Suprapubic skin (tissue), 4 donors: ENCODE measurements at regions not wholly inside any gene's neighbourhood (a gene's known extent, or its start where the extent isn't known, plus 50 kb on each side); places are given as distances from the start of the nearest gene placed in this dataset.

Experiments
- DNase-seq, 2 donors: peaks; one replicate each; pipeline ENCODE4 v3.0.0-alpha.2; 2019; ENCODE audit warnings: low spot score in 2 of 2
- H3K27ac ChIP-seq: fragments of 200-600 bp; sonication (generic); one replicate; pipeline ENCODE4 v1.5.1; 2019
- H3K27me3 ChIP-seq: fragments of 200-600 bp; sonication (generic); one replicate; pipeline ENCODE4 v1.5.1; 2019
- H3K36me3 ChIP-seq: fragments of 200-600 bp; sonication (generic); one replicate; pipeline ENCODE4 v1.5.1; 2019
- H3K4me1 ChIP-seq: fragments of 200-600 bp; sonication (generic); one replicate; pipeline ENCODE4 v1.5.1; 2019
- H3K4me3 ChIP-seq: fragments of 200-600 bp; sonication (generic); one replicate; pipeline ENCODE4 v1.5.1; 2019; ENCODE audit warnings: mild to moderate bottlenecking
- H3K9me3 ChIP-seq: fragments of 200-600 bp; sonication (generic); one replicate; pipeline ENCODE4 v1.5.1; 2019
- EP300 ChIP-seq: sonication (generic); formaldehyde crosslinking; IDR thresholded peaks from one replicate; pipeline ENCODE4 v1.6.1; 2017; ENCODE audit warnings: antibody characterized with exemption
- POLR2A ChIP-seq, 2 donors: fragments of 450-650 bp; IDR thresholded peaks; one replicate each; pipeline ENCODE4 v1.6.1; 2017; ENCODE audit warnings: antibody characterized with exemption in 2 of 2, mild to moderate bottlenecking in 2 of 2, moderate library complexity in 2 of 2
- POLR2AphosphoS5 ChIP-seq, 3 donors: sonication (generic); formaldehyde crosslinking; IDR thresholded peaks; one replicate each; pipeline ENCODE4 v1.6.1; 2017; ENCODE audit warnings: antibody characterized with exemption in 3 of 3
- WGBS: methylation state at CpG from one replicate; pipeline ENCODE4 v1.1.5; 2018; 5-methylcytosine and 5-hydroxymethylcytosine counted together
- TF ChIP-seq, protein P1 (sequence below), 2 donors: fragments of 200-600 bp in 1 of 2; fragments of 450-650 bp in 1 of 2; sonication (generic) in 1 of 2; IDR thresholded peaks; one replicate each; pipeline ENCODE4 v1.5.1; 2016 to 2019; ENCODE audit warnings: antibody characterized with exemption in 2 of 2, mild to moderate bottlenecking in 1 of 2, moderate library complexity in 1 of 2

DNA sequence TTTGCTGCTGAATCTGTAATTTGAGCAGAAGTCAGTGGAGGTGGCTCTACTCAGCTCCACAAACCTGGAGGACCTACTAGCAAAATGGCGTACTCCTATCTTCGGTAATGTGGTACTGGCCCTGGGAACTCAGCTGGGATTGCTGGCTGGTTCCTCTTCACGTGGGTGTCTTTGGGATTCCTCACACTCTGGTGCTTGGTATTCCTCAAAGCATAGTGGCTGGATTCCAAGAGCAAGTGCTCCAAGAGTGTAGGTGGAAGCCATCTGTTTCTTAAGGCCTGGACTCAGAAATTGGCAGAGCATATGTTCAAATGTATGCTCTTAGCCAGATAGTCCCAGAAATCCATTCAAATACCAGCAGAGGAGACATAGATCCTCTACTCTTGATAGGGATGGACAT, 281.9 kb upstream of the CDH7 start:
- Histone ChIP-seq H3K4me1 (no peaks in the 10 kb centered on the region), H3K4me3 (no peak overlapping the region), H3K9me3 (no peaks in the 10 kb centered on the region), H3K27ac (no peak overlapping the region), H3K36me3 (no peaks in the 10 kb centered on the region), H3K27me3 (no peaks in the 10 kb centered on the region)
- no peak for DNase-seq
- WGBS, result 44% methylated on average over 3 of the region's 3 CpGs
- no peak for TF ChIP-seq POLR2AphosphoS5 (IDR thresholded peaks at IDR 0.05)
- TF ChIP-seq, protein P1, sequence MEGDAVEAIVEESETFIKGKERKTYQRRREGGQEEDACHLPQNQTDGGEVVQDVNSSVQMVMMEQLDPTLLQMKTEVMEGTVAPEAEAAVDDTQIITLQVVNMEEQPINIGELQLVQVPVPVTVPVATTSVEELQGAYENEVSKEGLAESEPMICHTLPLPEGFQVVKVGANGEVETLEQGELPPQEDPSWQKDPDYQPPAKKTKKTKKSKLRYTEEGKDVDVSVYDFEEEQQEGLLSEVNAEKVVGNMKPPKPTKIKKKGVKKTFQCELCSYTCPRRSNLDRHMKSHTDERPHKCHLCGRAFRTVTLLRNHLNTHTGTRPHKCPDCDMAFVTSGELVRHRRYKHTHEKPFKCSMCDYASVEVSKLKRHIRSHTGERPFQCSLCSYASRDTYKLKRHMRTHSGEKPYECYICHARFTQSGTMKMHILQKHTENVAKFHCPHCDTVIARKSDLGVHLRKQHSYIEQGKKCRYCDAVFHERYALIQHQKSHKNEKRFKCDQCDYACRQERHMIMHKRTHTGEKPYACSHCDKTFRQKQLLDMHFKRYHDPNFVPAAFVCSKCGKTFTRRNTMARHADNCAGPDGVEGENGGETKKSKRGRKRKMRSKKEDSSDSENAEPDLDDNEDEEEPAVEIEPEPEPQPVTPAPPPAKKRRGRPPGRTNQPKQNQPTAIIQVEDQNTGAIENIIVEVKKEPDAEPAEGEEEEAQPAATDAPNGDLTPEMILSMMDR (IDR thresholded peaks at IDR 0.05), result no peak
- TF ChIP-seq POLR2A (IDR thresholded peaks at IDR 0.05), result no peak
- TF ChIP-seq EP300, result no peak

DNA sequence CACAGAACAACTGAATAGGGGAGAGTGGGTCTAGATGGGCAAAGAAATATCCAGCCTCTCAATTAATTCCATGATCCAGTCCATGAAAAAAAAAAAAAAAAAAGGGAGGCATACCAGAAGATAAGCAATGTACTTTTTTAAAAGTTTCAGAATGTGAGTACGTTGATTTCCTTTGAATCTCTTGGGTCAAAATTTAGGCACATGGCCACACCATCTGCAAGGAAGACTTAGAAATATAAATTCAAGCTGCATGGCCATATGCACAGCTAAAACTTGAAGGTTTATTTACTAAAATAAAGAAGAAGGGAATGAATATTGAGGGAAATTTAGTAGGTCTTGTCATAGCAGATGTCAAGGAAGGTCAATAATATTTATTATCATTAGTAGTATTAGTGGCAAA, 286.5 kb upstream of the CDH7 start:
- Histone ChIP-seq H3K4me1 (no peaks in the 10 kb centered on the region), H3K36me3 (no peaks in the 10 kb centered on the region), H3K9me3 (no peaks in the 10 kb centered on the region), H3K27ac (no peak overlapping the region), H3K4me3 (no peak overlapping the region), H3K27me3 (no peaks in the 10 kb centered on the region)
- DNase-seq, result no peak
- WGBS, result 53% methylated on average over 1 of the region's 1 CpG
- no peak for TF ChIP-seq POLR2A (IDR thresholded peaks at IDR 0.05)
- no peak for TF ChIP-seq EP300
- no peak for TF ChIP-seq POLR2AphosphoS5 (IDR thresholded peaks at IDR 0.05)
- TF ChIP-seq, protein P1 (IDR thresholded peaks at IDR 0.05), result no peak

DNA sequence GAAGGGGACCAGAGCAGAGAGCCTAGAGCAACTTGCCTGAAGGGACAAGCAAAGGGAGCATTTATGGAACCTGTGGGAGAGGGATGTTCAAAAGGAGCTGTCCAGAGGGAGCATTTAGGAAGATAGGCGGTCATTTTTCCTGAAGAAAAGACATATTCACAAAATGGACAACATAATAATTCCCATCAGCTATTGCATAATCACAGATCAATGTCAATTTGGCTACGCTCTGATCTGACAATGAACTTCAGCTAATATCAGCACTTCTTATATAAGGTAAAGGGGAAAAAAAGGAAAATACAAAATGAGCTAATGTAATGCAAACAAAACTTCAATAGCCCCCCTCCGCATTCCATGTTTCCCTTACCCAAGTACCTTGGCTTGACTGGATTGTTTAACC, 291.1 kb upstream of the CDH7 start:
- H3K4me1 ChIP-seq, result no peaks in the 10 kb centered on the region
- no peaks in the 10 kb centered on the region for H3K9me3 ChIP-seq
- no peaks in the 10 kb centered on the region for H3K36me3 ChIP-seq
- no peaks in the 10 kb centered on the region for H3K27me3 ChIP-seq
- WGBS, result 87% methylated on average over 3 of the region's 3 CpGs
- no peak overlapping the region for H3K4me3 ChIP-seq
- no peak for TF ChIP-seq POLR2AphosphoS5 (IDR thresholded peaks at IDR 0.05)
- no peak for TF ChIP-seq POLR2A (IDR thresholded peaks at IDR 0.05)
- no peak for TF ChIP-seq EP300
- DNase-seq, result no peak
- no peak overlapping the region for H3K27ac ChIP-seq

DNA sequence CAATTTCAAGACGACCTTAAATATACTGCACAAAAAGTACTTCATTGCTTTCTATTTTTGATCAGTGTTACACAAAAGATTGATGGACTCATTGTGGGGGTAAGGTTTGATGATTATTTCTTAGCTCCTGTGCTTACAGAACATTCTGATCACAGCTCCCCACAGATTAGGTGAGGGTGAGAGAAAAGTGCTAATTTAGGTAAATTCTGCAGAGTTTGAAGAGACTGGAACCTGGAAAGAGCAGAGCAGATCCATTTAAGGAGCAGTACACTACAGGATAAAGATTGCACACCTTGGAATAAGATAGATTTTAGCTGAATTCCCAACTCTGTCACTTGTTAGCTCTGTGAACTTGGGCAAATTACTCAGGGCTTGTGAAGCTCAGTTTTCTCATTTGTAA, 291.9 kb upstream of the CDH7 start:
- H3K27ac ChIP-seq, result no peak overlapping the region
- H3K4me1 ChIP-seq, result no peaks in the 10 kb centered on the region
- no peak for DNase-seq
- no peaks in the 10 kb centered on the region for H3K27me3 ChIP-seq
- 39% methylated on average over 1 of the region's 1 CpG for WGBS
- H3K4me3 ChIP-seq, result no peak overlapping the region
- TF ChIP-seq EP300, result no peak
- TF ChIP-seq POLR2AphosphoS5 (IDR thresholded peaks at IDR 0.05), result no peak
- no peak for TF ChIP-seq POLR2A (IDR thresholded peaks at IDR 0.05)
- TF ChIP-seq, protein P1 (IDR thresholded peaks at IDR 0.05), result no peak
- H3K9me3 ChIP-seq, result no peaks in the 10 kb centered on the region
- no peaks in the 10 kb centered on the region for H3K36me3 ChIP-seq

DNA sequence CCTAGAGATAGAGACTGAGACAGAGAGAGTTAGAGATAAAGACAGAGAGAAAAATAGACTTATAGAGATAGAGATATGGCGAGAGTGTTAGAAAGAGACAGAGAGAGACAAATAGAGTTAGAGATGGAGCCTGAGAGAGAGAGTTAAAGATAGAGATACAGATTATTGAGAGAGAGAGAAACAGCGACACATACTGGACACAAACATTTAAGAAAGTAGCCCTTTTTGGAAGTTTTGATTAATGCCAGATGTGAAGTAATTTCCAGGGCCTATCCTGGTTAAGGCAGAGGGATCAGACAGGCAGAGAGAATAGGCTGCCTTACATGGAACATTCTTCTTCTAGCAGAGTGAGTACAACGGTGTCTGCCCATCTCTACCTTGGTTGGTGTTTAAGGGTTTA, 311.6 kb upstream of the CDH7 start:
- WGBS, result 53% methylated on average over 3 of the region's 3 CpGs
- Histone ChIP-seq H3K4me3 (no peak overlapping the region), H3K4me1 (no peaks in the 10 kb centered on the region), H3K36me3 (no peaks in the 10 kb centered on the region), H3K27me3 (no peaks in the 10 kb centered on the region), H3K9me3 (no peaks in the 10 kb centered on the region), H3K27ac (no peak overlapping the region)
- DNase-seq, result no peak
- no peak for TF ChIP-seq POLR2AphosphoS5 (IDR thresholded peaks at IDR 0.05)
- TF ChIP-seq, protein P1 (IDR thresholded peaks at IDR 0.05), result no peak
- no peak for TF ChIP-seq EP300
- no peak for TF ChIP-seq POLR2A (IDR thresholded peaks at IDR 0.05)

DNA sequence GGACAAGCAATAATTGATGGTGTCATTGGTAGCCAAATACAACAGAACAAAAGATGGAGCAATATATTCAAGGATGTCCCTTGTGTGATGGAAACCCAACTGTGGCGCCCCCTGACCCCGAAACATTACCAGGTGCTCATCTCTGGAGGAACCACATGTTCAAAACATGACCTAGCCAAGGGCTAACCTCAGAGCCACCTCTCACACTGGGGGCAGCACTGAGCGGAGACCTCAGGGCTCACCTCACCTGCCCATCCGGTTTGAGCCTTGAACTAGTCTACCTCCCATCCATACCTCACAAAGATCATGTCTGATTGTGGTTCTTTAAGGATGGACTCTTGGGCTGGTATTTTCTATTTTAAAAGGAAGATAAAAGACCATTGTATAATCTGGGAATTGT, 314.4 kb upstream of the CDH7 start:
- Histone ChIP-seq H3K9me3 (no peaks in the 10 kb centered on the region), H3K36me3 (no peaks in the 10 kb centered on the region), H3K27ac (no peak overlapping the region), H3K27me3 (no peaks in the 10 kb centered on the region), H3K4me1 (no peaks in the 10 kb centered on the region), H3K4me3 (no peak overlapping the region)
- DNase-seq, result no peak
- 91% methylated on average over 4 of the region's 4 CpGs for WGBS
- TF ChIP-seq POLR2AphosphoS5 (IDR thresholded peaks at IDR 0.05) (no peak), EP300 (no peak), POLR2A (IDR thresholded peaks at IDR 0.05) (no peak)
- TF ChIP-seq, protein P1 (IDR thresholded peaks at IDR 0.05), result no peak
